ENCODE measurements at regions not wholly inside any gene's neighbourhood (a gene's known extent, or its start where the extent isn't known, plus 50 kb on each side); places are given as distances from the start of the nearest gene placed in this dataset.

DNA sequence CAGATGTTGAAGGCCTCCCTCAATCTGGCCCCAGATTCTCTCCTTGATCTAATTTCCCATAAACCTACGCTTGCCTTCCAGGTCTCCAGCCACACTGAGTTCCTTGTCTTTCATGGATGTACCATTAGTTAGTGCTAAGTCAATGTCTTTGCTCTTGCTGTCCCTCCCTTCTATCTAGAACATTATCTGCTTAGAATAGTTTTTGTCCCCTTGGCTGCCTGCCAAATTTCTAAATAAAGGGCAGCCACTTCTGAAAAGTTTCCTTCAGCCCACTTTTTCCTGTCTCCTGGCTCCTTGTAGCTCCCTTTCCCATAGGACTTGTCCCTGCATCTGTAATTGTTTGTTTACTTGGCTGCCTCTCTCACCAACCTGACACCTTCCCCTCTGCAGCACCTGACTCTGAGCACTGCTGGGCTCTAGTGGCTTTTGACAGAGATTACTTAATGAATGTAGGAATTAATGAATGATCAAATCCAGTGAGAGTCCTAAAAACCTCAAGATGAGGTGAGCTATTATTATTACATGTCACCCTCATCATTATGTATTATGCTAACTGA, 58.3 kb downstream of the CXCL12 start:
- TF ChIP-seq POLR2A (IDR thresholded peaks at IDR 0.05; ENCODE audit: low read depth, low read length), result no peak
- no peak for TF ChIP-seq TAF1 (IDR thresholded peaks at IDR 0.05; ENCODE audit: borderline replicate concordance, low read depth, low read length)
- TF ChIP-seq POLR2AphosphoS5 (IDR thresholded peaks at IDR 0.05; ENCODE audit: low read depth, low read length), result no peak
- FAIRE-seq, result no peak
- no peak for DNase-seq (ENCODE audit: insufficient read length)

DNA sequence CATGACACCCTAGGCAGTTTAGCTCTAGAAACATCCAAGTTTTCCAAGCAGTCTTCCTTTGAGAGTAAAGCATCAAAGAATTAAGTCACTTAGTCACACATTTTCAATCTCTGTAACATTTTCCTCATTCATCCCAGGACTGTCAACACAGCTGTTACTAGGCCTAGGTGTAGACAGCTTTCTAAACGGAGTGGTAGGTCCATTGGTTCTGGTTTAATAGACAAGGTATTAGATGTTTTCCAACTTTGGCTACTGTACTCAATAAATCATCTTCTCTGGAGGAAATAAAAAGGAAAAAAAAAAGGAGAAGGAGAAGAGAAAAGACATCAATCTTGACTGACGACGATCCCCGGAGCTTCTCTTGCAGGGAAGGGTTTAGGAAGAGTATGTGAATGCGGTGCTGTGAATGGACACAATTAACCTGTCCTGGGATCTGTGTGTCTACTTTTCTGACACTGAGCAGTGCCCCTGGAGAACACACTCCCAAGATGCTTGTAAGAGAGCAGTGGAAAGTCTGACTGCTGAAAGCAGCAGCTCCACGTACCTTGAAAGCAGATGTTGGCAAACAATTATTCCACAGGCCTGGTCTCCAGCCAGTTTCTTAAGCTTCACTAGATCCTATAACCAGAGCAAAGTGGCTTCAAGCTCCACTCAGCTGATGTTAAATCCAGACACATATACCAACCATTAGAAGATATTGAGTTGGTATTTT, 59.1 kb downstream of the CXCL12 start:
- FAIRE-seq, result no peak
- TF ChIP-seq POLR2A (IDR thresholded peaks at IDR 0.05; ENCODE audit: low read depth, low read length) (no peak), POLR2AphosphoS5 (IDR thresholded peaks at IDR 0.05; ENCODE audit: low read depth, low read length) (no peak), TAF1 (IDR thresholded peaks at IDR 0.05; ENCODE audit: borderline replicate concordance, low read depth, low read length) (no peak)

DNA sequence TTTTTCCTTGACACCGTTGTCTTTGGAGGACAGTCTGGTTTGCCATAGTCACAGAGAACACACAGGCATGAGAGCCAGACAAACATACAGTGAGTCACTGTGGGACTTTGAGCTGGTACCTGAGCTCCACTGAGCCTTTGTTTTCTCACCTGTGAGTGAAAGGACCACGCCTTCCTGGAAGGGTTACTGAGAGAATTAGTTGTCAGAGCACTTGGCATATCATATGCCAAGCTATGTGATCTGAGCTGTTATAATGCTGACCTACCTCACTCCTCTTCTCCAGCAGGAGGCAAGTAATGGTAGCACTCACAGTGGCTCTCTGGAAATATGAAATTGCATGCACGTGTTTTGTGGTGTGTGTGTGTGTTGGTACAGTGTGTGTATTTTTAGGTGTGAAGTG, 59.7 kb downstream of the CXCL12 start:
- no peak for DNase-seq (ENCODE audit: insufficient read length)
- no peak for TF ChIP-seq POLR2AphosphoS5 (IDR thresholded peaks at IDR 0.05; ENCODE audit: low read depth, low read length)
- TF ChIP-seq TAF1 (IDR thresholded peaks at IDR 0.05; ENCODE audit: borderline replicate concordance, low read depth, low read length), result no peak
- TF ChIP-seq POLR2A (IDR thresholded peaks at IDR 0.05; ENCODE audit: low read depth, low read length), result no peak
- no peak for FAIRE-seq

More for the DNA sequence above, 59.1 kb downstream of the CXCL12 start:
- no peak for DNase-seq (ENCODE audit: insufficient read length)

DNA sequence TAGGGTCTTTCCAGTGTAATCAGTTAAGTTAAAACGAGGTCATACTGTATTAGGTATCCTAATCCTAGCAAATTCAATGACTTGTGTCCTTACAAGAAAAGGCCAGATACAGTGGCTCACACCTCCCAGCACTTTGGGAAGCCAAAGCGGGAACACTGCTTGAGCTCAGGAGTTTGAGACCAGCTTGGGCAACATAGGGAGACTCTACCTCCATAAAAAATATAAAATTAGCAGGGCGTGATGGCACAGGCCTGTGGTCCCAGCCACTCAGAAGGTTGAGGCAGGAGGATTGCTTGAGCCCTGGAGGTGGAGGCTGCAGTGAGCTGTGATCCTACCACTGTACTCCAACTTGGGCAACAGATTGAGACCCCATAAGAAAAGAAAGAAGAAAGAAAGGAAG, 61.1 kb downstream of the CXCL12 start:
- FAIRE-seq, result no peak
- DNase-seq (ENCODE audit: insufficient read length), result no peak
- no peak for TF ChIP-seq POLR2AphosphoS5 (IDR thresholded peaks at IDR 0.05; ENCODE audit: low read depth, low read length)

DNA sequence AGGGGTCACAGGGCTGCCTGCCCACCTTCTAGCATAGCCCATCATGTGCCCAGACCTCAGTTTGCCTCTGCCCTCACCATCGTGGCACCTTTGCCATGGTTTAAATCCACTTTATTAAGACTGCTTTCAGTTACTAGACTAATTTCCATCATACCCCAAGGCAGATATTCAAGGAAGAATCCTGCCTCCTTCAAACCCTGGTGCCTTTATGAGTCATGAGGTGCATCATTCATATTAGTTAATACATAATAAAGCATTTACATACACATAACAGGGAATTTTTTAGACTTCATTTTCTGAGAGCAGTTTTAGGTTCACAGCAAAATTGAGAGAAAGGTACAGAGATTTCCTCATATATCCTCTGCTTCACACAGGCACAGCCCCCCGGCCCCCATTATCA, 62.8 kb downstream of the CXCL12 start:
- TF ChIP-seq TAF1 (IDR thresholded peaks at IDR 0.05; ENCODE audit: borderline replicate concordance, low read depth, low read length), result no peak
- TF ChIP-seq POLR2AphosphoS5 (IDR thresholded peaks at IDR 0.05; ENCODE audit: low read depth, low read length), result no peak
- no peak for TF ChIP-seq POLR2A (IDR thresholded peaks at IDR 0.05; ENCODE audit: low read depth, low read length)
- FAIRE-seq, result no peak

DNA sequence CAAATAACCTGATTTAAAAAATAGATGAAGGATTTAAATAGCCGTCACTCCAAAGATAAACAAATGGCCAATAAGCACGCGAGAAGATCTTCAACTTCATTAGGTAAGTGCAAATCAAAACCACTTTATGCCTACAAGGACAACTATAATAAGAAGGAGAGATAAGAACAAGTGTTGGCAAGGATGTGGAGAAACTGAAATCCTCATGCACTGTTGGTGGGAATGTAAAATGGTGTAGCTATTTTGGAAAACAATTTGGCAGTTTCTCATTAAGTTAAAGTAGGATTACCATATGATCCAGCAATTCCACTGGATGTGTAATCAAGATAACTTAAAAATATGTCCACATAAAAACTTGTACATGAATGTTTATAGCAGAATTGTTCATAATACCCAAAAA, 64.1 kb downstream of the CXCL12 start:
- no peak for FAIRE-seq
- no peak for DNase-seq (ENCODE audit: insufficient read length)
- TF ChIP-seq POLR2AphosphoS5 (IDR thresholded peaks at IDR 0.05; ENCODE audit: low read depth, low read length), result no peak
- TF ChIP-seq POLR2A (IDR thresholded peaks at IDR 0.05; ENCODE audit: low read depth, low read length), result no peak
- no peak for TF ChIP-seq TAF1 (IDR thresholded peaks at IDR 0.05; ENCODE audit: borderline replicate concordance, low read depth, low read length)

More for the DNA sequence above, 62.8 kb downstream of the CXCL12 start:
- no peak for DNase-seq (ENCODE audit: insufficient read length)

DNA sequence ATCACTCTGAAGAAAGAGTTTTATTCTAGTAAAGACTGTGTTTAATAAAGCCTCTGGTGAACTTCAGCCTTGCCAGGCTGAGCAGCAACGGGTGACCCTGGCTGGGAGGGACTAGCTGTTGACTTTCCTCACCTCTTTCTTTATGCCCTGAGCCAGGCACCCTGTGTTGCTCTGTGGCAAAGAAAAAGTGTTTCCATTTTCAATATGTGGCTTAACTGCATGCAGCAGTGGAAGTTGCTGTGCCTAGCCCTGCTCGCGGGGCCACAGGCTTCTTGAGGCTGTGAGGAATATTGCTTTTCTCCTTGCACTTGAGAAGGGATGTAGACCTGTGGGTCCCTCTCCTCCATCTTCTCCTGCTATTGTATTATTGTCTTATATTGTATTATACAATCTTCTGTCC, 67.0 kb downstream of the CXCL12 start:
- DNase-seq (ENCODE audit: insufficient read length) (no peak), FAIRE-seq (no peak)
- no peak for TF ChIP-seq POLR2AphosphoS5 (IDR thresholded peaks at IDR 0.05; ENCODE audit: low read depth, low read length)
- no peak for TF ChIP-seq POLR2A (IDR thresholded peaks at IDR 0.05; ENCODE audit: low read depth, low read length)
- TF ChIP-seq TAF1 (IDR thresholded peaks at IDR 0.05; ENCODE audit: borderline replicate concordance, low read depth, low read length), result no peak

DNA sequence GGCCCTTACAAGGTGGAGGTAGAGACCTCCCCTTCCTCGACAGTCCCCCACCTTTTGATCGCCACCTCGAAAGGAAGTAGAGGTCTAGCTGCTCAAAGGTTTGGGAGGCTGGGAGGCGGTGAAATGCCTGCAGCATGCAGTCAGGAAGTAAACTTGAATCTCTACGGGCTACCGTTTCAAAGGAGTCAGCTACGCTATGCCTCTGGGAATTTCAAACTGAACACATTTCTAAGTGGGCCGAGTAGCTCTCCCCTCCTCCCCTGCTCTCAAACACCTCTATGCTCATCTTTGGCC, 68.0 kb downstream of the CXCL12 start:
- DNase-seq (ENCODE audit: insufficient read length) (no peak), FAIRE-seq (no peak)
- no peak for TF ChIP-seq POLR2AphosphoS5 (IDR thresholded peaks at IDR 0.05; ENCODE audit: low read depth, low read length)
- TF ChIP-seq TAF1 (IDR thresholded peaks at IDR 0.05; ENCODE audit: borderline replicate concordance, low read depth, low read length), result no peak
- no peak for TF ChIP-seq POLR2A (IDR thresholded peaks at IDR 0.05; ENCODE audit: low read depth, low read length)

DNA sequence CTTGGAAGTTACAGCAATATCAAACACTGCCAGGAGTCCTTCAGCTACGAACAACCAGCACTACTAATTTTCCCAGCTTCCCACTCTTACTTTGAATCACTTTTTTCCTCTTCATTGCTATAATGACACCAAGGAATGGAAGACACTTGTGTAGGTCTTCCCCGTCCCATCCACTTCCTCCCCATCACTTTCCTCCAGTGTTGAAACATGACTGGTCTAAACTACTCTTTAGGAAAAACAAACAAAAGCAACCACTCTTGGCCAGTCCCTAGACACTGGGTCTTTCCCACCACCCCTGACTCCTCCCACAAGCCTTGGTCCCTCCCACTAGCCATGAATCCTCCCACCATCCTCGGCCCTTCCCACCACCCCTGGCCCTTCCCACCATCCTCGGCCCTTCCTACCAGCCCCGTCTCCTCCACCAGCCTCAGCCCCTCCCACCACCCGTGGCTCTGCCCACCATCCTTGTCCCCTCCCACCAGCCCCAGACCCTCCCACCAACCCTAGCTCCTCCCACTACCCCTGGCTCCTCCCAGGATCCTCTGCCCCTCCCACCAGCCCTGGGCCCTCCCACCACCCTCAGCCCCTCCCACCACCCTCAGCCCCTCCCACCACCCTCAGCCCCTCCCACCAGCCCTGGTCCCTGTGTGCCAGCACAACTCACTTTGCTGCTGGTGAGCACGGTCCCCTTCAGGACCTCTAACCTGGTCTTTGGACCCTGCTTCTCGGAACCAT, 68.5 kb downstream of the CXCL12 start:
- DNase-seq (ENCODE audit: insufficient read length) (no peak), FAIRE-seq (peak; percentile 85)

DNA sequence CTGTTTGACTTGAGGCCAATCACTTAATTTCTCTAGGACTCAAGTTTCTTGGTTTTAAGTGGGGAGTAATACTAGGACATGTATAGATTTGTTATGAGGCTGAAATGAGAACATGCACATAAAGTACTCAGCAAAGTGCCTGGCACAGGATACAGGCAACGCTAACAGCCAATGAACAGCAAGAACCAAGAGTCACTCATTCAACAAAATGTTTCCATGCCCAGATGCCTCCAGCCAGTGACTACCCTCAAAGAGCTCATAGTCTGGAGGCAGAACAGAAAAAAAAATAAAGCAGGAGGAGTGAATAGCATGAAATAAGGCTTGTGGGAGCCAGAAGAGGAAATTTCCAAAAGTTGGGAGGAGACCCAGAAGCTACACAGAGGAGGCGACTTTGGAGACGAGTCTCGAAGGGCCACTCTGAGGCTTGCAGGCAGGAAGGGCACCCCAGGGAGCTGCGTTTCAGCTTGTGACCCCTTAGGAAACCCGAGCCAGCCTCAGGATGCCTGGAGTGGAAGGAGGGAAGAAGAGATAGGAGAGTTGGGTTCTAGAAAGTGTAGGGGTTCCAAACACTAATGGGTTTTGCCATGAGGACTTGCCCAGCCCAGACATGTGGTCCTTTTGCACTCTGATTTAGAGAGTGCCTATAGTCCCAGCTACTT, 70.0 kb downstream of the CXCL12 start:
- TF ChIP-seq TAF1 (IDR thresholded peaks at IDR 0.05; ENCODE audit: borderline replicate concordance, low read depth, low read length), result no peak
- FAIRE-seq, result no peak
- DNase-seq (ENCODE audit: insufficient read length), result no peak

More for the DNA sequence above, 68.5 kb downstream of the CXCL12 start:
- TF ChIP-seq POLR2AphosphoS5 (IDR thresholded peaks at IDR 0.05; ENCODE audit: low read depth, low read length), result no peak
- no peak for TF ChIP-seq TAF1 (IDR thresholded peaks at IDR 0.05; ENCODE audit: borderline replicate concordance, low read depth, low read length)
- no peak for TF ChIP-seq POLR2A (IDR thresholded peaks at IDR 0.05; ENCODE audit: low read depth, low read length)

DNA sequence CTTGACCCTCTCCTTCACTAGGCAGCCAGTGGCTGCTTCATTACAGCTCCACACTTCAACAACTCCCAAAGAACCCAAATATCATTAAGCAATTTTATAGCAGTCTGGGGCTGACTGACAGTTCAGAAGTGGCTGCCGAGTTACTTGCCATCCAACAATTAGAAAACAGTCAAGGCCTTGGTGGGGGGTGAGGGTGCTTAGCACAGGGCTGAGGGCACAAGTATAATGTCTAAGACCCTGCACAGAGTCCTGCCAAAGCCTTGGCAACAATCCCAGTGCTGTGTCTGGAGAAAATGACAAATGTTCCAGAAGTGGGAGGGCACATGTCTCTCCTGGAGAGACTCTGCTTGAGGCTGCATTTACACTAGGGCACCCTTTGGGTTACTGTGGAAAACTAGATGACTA, 71.1 kb downstream of the CXCL12 start:
- FAIRE-seq, result no peak
- DNase-seq (ENCODE audit: insufficient read length), result no peak
- TF ChIP-seq POLR2A (IDR thresholded peaks at IDR 0.05; ENCODE audit: low read depth, low read length), result no peak
- TF ChIP-seq POLR2AphosphoS5 (IDR thresholded peaks at IDR 0.05; ENCODE audit: low read depth, low read length), result no peak
- TF ChIP-seq TAF1 (IDR thresholded peaks at IDR 0.05; ENCODE audit: borderline replicate concordance, low read depth, low read length), result no peak

DNA sequence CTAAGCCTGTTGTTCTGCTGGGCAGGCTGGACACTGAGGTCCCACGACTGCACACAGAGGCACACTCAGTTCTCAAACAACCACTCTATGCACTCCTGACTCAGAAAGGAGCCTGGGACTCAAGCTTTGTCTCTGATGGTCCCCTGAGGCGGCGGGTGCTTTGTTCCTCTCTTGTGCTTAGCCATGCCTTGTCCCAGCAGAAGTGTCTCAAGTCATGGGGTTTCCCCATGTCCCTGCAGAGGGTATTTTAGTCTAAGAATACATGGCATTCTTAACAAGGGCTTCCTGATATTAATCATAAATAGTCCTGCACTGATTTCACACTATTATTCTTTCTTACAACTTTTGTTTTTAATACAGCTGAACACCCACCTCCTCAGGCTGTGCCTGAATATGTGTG, 72.5 kb downstream of the CXCL12 start:
- TF ChIP-seq TAF1 (IDR thresholded peaks at IDR 0.05; ENCODE audit: borderline replicate concordance, low read depth, low read length) (no peak), POLR2A (IDR thresholded peaks at IDR 0.05; ENCODE audit: low read depth, low read length) (no peak), POLR2AphosphoS5 (IDR thresholded peaks at IDR 0.05; ENCODE audit: low read depth, low read length) (no peak)
- FAIRE-seq (peak; percentile 50), DNase-seq (ENCODE audit: insufficient read length) (no peak)

Measured in GM12892 (cell line).